B cell (primary cell): ENCODE measurements at regions not wholly inside any gene's neighbourhood (a gene's known extent, or its start where the extent isn't known, plus 50 kb on each side); places are given as distances from the start of the nearest gene placed in this dataset.

Source experiments
- ATAC-seq: fragments of 200-7000 bp; cut with Tn5 transposase; one replicate; pipeline ENCODE4 v1.10.0; 2021; ENCODE audit warnings: low read depth, mild to moderate bottlenecking, moderate number of reproducible peaks, moderate library complexity
- CTCF ChIA-PET: fragments of 350-600 bp; sonication (Branson Sonifier 250); formaldehyde crosslinking; loops from one replicate; lab custom pipeline; 2021; ENCODE audit warnings: antibody characterized with exemption, inconsistent platforms; lab: Charles Lee
- POLR2A ChIA-PET: fragments of 350-600 bp; sonication (Branson Sonifier 250); formaldehyde crosslinking; loops from one replicate; lab custom pipeline; 2021; ENCODE audit warnings: antibody characterized with exemption; lab: Charles Lee
- DNase-seq: peaks from one replicate; pipeline ENCODE4 v3.0.0; 2013
- H2AFZ ChIP-seq: 2 replicates; pipeline ENCODE4 v1.6.1; 2012; ENCODE audit warnings: mild to moderate bottlenecking, low read depth, low read length; ENCODE audit not compliant: insufficient read depth, poor library complexity, severe bottlenecking
- H3K27ac ChIP-seq, 2 donors: 1 replicate in 1 of 2; 2 replicates in 1 of 2; pipeline ENCODE4 v1.5.1; 2012 to 2013; ENCODE audit warnings: low read length in 2 of 2, mild to moderate bottlenecking in 2 of 2, moderate library complexity in 1 of 2
- H3K27me3 ChIP-seq, 4 experiments: fragments of 200-600 bp in 1 of 4; sonication (generic) in 1 of 4; replicated peaks in 1 of 4; 1 replicate in 2 of 4; 2 replicates in 2 of 4; pipeline versions ENCODE4 v1.6.1 to v1.7.0; 2013 to 2016; ENCODE audit warnings: low read length in 3 of 4, mild to moderate bottlenecking in 2 of 4, mixed read lengths in 1 of 4, moderate library complexity in 1 of 4; ENCODE audit not compliant: insufficient read depth in 4 of 4, control insufficient read depth in 3 of 4; ENCODE audit errors: control extremely low read depth in 1 of 4
- H3K36me3 ChIP-seq, 2 experiments: replicated peaks in 1 of 2; 1 replicate in 1 of 2; 2 replicates in 1 of 2; pipeline versions ENCODE4 v1.6.1 to v1.7.1; 2013; ENCODE audit warnings: low read length in 1 of 2; ENCODE audit not compliant: insufficient read depth in 2 of 2, control insufficient read depth in 1 of 2; ENCODE audit errors: control extremely low read depth in 1 of 2, extremely low read depth in 1 of 2
- H3K4me1 ChIP-seq, 2 donors: fragments of 200-600 bp in 1 of 2; sonication (generic) in 1 of 2; 1 replicate in 1 of 2; 2 replicates in 1 of 2; pipeline versions ENCODE4 v1.5.1 to v1.6.1; 2013 to 2017; ENCODE audit warnings: low read length in 2 of 2; ENCODE audit not compliant: control insufficient read depth in 2 of 2, insufficient read depth in 2 of 2
- H3K4me2 ChIP-seq: replicated peaks from 2 replicates; pipeline ENCODE3; 2012; ENCODE audit warnings: mild to moderate bottlenecking, low read depth, low read length; ENCODE audit not compliant: poor library complexity, severe bottlenecking
- H3K4me3 ChIP-seq, 5 experiments: fragments of 200-600 bp in 1 of 5; sonication (generic) in 1 of 5; 1 replicate in 3 of 5; 2 replicates in 2 of 5; pipeline versions ENCODE4 v1.5.1 to v1.7.0; 2011 to 2016; ENCODE audit warnings: low read length in 4 of 5, mild to moderate bottlenecking in 4 of 5, low read depth in 2 of 5, control low read depth in 1 of 5, moderate library complexity in 1 of 5; ENCODE audit not compliant: insufficient read depth in 1 of 5; ENCODE audit errors: control extremely low read depth in 1 of 5, extremely low read depth in 1 of 5
- H3K79me2 ChIP-seq: fragments of 200-600 bp; sonication (generic); one replicate; pipeline ENCODE4 v1.6.0; 2016; ENCODE audit warnings: low read length; ENCODE audit not compliant: control insufficient read depth, insufficient read depth
- H3K9ac ChIP-seq: fragments of 200-600 bp; sonication (generic); 2 replicates; pipeline ENCODE4 v1.6.1; 2017; ENCODE audit warnings: mild to moderate bottlenecking, low read length, moderate library complexity
- H3K9me3 ChIP-seq, 3 donors: one replicate each; pipeline versions ENCODE4 v1.6.1 to v1.7.1; 2013; ENCODE audit warnings: low read length in 2 of 3; ENCODE audit not compliant: control insufficient read depth in 2 of 3, insufficient read depth in 1 of 3; ENCODE audit errors: control extremely low read depth in 1 of 3
- H4K20me1 ChIP-seq: 2 replicates; pipeline ENCODE4 v1.6.0; 2012; ENCODE audit warnings: mild to moderate bottlenecking, low read length; ENCODE audit not compliant: insufficient read depth, control insufficient read depth, poor library complexity, severe bottlenecking
- H3K27ac Mint-ChIP-seq: one replicate; pipeline ENCODE4 v1.8.0; 2021; ENCODE audit warnings: mixed read lengths
- H3K27me3 Mint-ChIP-seq: one replicate; pipeline ENCODE4 v1.8.0; 2021; ENCODE audit warnings: mixed read lengths
- H3K4me1 Mint-ChIP-seq: one replicate; pipeline ENCODE4 v1.8.0; 2021; ENCODE audit warnings: mixed read lengths
- H3K4me3 Mint-ChIP-seq: one replicate; pipeline ENCODE4 v1.8.0; 2021; ENCODE audit warnings: mixed read lengths
- H3K9me3 Mint-ChIP-seq: one replicate; pipeline ENCODE4 v1.8.0; 2022; ENCODE audit warnings: mixed read lengths; ENCODE audit not compliant: insufficient read depth
- EZH2 ChIP-seq: IDR thresholded peaks from 2 replicates; pipeline ENCODE4 v1.6.1; 2012; ENCODE audit warnings: borderline replicate concordance, low read depth, mild to moderate bottlenecking, moderate library complexity, low read length; ENCODE audit not compliant: insufficient read depth, poor library complexity, severe bottlenecking
- WGBS: methylation state at CpG from one replicate; pipeline ENCODE4 v1.1.5; 2013; ENCODE audit warnings: missing lambda C conversion rate; ENCODE audit not compliant: insufficient coverage; 5-methylcytosine and 5-hydroxymethylcytosine counted together
- intact Hi-C: fragments of 100-400 bp; cut with micrococcal nuclease; formaldehyde crosslinking; loops from one replicate; pipeline ENCODE4 v1.10.0; 2022
- TF ChIP-seq, protein P1 (sequence below): fragments of 200-600 bp; IDR thresholded peaks from one replicate; pipeline ENCODE4 v1.8.0; 2022; ENCODE audit warnings: antibody characterized with exemption, mild to moderate bottlenecking

DNA sequence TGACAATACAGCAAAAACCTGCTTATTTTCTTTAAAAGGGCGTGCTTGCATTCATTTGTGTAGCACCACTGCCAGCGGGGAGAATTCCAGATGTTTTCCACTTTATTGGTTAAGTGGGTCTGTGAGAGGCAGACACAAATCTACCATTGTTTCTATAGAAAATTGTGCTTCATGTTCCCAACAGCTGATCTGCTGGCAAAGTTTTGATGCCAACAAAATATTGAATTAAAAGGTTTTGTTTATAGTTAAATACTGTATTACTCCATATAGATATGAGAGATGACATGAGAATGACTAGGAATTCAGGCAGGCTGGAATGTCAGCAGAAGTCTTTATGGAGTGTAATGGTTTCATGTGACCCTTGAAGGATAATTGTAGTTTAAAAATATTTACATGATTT is 182.7 kb downstream of the MC4R start:
- Histone ChIP-seq H2AFZ (no peak overlapping the region), H3K9me3 (no peaks in the 10 kb centered on the region), H3K27me3 (no peaks in the 10 kb centered on the region), H4K20me1 (no peaks in the 10 kb centered on the region), H3K4me1 (no peaks in the 10 kb centered on the region), H3K9ac (no peak overlapping the region), H3K79me2 (no peaks in the 10 kb centered on the region), H3K27ac (no peak overlapping the region), H3K36me3 (no peaks in the 10 kb centered on the region), H3K4me3 (no peak overlapping the region), H3K4me2 (no peak overlapping the region)
- POLR2A ChIA-PET: no interaction called here
- TF ChIP-seq, protein P1, sequence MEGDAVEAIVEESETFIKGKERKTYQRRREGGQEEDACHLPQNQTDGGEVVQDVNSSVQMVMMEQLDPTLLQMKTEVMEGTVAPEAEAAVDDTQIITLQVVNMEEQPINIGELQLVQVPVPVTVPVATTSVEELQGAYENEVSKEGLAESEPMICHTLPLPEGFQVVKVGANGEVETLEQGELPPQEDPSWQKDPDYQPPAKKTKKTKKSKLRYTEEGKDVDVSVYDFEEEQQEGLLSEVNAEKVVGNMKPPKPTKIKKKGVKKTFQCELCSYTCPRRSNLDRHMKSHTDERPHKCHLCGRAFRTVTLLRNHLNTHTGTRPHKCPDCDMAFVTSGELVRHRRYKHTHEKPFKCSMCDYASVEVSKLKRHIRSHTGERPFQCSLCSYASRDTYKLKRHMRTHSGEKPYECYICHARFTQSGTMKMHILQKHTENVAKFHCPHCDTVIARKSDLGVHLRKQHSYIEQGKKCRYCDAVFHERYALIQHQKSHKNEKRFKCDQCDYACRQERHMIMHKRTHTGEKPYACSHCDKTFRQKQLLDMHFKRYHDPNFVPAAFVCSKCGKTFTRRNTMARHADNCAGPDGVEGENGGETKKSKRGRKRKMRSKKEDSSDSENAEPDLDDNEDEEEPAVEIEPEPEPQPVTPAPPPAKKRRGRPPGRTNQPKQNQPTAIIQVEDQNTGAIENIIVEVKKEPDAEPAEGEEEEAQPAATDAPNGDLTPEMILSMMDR: no peak
- TF ChIP-seq EZH2: no peak
- ATAC-seq: no peak
- intact Hi-C loops: no loop called here
- Mint-ChIP-seq H3K4me3 (no peak overlapping the region), H3K9me3 (no peaks in the 10 kb centered on the region), H3K27ac (no peak overlapping the region), H3K4me1 (no peaks in the 10 kb centered on the region), H3K27me3 (peaks cover 9% of the 10 kb centered on the region)
- CTCF ChIA-PET: no interaction called here
- DNase-seq: no peak
- no CpG with 5 or more reads among the region's 2 CpGs for WGBS

GRCh38 chr18:60188958-60189357 is 183.6 kb downstream of the MC4R start:
- no peaks in the 10 kb centered on the region for H3K9me3 ChIP-seq
- ATAC-seq (no peak), DNase-seq (no peak)
- POLR2A ChIA-PET: no interaction called here
- CTCF ChIA-PET: no interaction called here
- Mint-ChIP-seq H3K4me1 (no peaks in the 10 kb centered on the region), H3K4me3 (no peak overlapping the region), H3K9me3 (no peaks in the 10 kb centered on the region), H3K27ac (no peak overlapping the region), H3K27me3 (peaks cover 12% of the 10 kb centered on the region)
- H2AFZ ChIP-seq: no peak overlapping the region
- peaks cover 0 to 2% (median 0%) of the 10 kb centered on the region in 4 experiments for H3K27me3 ChIP-seq
- no peak overlapping the region for H3K27ac ChIP-seq
- intact Hi-C loops: no loop called here
- no peak overlapping the region for H3K4me3 ChIP-seq
- H3K36me3 ChIP-seq: no peaks in the 10 kb centered on the region
- no peak overlapping the region for H3K9ac ChIP-seq
- H3K4me2 ChIP-seq: no peak overlapping the region
- no peaks in the 10 kb centered on the region for H4K20me1 ChIP-seq
- TF ChIP-seq, protein P1: no peak
- no peak for TF ChIP-seq EZH2
- no CpG with 5 or more reads among the region's 4 CpGs for WGBS
- no peaks in the 10 kb centered on the region for H3K79me2 ChIP-seq
- no peaks in the 10 kb centered on the region for H3K4me1 ChIP-seq
